C4-2B (cell line): ENCODE measurements at regions not wholly inside any gene's neighbourhood (a gene's known extent, or its start where the extent isn't known, plus 50 kb on each side); places are given as distances from the start of the nearest gene placed in this dataset.

Experiments used
- H3K27ac ChIP-seq: fragments of 450-650 bp; 2 replicates; pipeline ENCODE4 v1.5.1; 2017
- ZFX ChIP-seq: fragments of 450-650 bp; IDR thresholded peaks from 2 replicates; pipeline ENCODE4 v1.6.1; 2017
- TF ChIP-seq, protein P1 (sequence below): fragments of 450-650 bp; conservative IDR thresholded peaks from 2 replicates; pipeline ENCODE4 v1.5.1; 2017; ENCODE audit warnings: mild to moderate bottlenecking

DNA sequence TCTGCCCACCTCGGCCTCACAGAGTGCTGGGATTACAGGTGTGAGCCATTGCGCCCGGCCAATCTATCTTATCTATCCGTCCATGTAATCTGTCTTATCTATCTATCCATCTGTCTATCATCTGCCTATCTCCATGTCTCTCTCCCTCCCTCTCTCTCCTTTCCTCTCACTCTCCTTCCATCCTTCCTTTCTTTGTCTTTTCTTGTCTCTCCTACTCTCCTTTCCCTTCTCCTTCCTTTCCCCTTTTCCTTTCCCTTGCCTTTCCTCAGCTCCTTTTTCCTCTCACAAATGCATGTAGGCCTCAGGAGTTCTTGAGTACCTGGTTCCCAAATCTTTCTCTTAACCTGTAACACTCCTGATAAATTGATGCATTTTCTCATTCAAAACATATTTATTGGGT lies 89.3 kb upstream of the WSCD2 start:
- TF ChIP-seq, protein P1, sequence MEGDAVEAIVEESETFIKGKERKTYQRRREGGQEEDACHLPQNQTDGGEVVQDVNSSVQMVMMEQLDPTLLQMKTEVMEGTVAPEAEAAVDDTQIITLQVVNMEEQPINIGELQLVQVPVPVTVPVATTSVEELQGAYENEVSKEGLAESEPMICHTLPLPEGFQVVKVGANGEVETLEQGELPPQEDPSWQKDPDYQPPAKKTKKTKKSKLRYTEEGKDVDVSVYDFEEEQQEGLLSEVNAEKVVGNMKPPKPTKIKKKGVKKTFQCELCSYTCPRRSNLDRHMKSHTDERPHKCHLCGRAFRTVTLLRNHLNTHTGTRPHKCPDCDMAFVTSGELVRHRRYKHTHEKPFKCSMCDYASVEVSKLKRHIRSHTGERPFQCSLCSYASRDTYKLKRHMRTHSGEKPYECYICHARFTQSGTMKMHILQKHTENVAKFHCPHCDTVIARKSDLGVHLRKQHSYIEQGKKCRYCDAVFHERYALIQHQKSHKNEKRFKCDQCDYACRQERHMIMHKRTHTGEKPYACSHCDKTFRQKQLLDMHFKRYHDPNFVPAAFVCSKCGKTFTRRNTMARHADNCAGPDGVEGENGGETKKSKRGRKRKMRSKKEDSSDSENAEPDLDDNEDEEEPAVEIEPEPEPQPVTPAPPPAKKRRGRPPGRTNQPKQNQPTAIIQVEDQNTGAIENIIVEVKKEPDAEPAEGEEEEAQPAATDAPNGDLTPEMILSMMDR: no peak
- no peak for TF ChIP-seq ZFX

DNA sequence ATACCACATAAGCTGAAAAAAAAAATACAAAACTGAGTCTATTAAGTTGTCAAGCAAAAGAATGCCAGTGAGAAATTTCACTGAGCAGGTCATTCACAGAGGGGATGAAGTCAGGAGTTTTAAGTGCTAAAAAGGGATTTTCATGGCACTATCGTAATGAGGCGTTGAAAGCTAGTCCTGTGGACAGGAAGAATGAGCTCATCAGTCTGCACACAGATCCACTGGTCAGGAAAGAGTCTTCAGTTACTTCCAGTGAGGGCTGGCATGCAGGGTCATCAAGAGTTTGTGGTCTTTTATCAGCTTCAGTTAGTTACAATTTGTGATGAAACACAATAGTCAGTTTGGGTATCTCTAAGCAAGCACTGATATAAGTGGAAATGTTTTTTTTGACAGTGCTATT lies 88.1 kb upstream of the WSCD2 start:
- no peak for TF ChIP-seq ZFX
- TF ChIP-seq, protein P1: no peak
- H3K27ac ChIP-seq: no peak overlapping the region

More for the DNA sequence above, 89.3 kb upstream of the WSCD2 start:
- H3K27ac ChIP-seq: no peak overlapping the region

DNA sequence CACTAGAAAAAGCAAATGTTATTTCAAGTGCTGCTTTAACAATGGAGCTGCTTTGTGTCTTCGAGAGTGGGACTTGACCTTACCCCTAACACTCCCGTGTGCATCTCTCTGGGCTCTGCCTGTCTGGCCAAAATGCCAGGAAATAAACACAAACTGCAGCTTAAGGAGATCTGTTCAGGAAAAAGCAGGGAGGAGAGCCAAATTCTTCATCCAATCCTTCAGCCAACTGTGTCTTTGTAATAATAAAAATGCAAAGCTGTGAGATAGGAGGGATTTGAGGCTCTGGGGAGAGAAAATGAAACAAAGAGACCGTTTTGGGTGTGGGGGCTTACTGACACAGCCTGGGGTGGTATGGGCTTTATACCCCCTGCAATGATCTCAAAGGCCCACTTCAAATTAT lies 85.8 kb upstream of the WSCD2 start:
- TF ChIP-seq, protein P1: no peak
- no peak overlapping the region for H3K27ac ChIP-seq

DNA sequence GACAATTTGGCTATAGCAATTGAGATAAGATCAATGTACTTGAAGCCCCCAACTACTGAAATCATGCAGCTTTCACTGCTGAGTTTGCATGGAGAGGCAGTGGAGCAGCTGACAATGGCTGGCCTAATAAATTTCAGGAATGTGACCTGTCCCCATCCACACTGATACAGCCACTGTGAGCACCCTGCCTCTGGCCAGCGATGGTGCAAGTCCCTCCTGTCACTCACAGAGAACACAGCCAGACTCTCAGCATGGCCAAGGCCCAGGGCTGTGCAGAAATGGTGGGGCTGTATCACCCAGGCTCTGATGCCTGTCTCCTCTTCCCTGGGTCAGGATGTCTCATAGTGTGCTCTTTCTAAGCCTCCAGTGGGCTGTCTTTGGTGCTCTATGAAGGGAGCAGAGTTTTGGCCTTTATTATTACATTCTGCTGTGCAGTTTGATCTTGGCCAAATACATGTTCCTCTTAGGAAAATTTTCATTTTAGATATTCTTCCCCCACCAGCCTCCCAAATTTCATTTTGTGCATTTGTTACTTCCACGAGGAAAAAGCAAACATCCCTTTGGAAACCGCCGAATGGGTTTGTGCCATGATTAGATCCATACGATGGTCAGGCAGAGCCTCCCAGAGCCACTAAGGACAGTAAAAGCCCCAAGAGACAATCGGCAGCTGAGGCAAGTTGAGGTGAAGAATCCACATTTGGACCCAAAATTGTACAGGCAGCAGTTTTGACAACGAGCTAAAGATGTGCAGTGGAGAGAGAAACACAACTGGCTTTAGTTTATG lies 85.1 kb upstream of the WSCD2 start:
- TF ChIP-seq, protein P1: no peak
- TF ChIP-seq ZFX: no peak
- no peak overlapping the region for H3K27ac ChIP-seq

DNA sequence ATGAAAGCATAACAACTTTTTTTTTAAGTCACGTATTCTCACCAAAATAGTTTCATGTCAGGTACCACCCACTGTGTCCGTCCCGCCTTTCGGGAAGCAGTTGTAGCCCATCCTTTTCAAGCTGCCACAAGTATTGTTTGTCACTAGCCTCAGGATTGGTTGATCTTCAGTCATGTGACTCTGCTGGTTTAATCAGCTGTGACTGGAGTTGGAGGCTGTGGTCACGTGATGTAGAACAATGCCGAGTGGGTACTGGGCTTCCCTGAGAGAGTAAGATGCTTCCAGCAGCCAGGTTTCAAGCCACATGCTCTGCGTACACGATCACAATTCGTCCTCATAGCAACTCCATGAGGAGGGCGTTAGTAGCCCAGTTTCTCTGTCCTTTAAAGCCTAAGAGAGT lies 83.0 kb upstream of the WSCD2 start:
- H3K27ac ChIP-seq: no peak overlapping the region
- no peak for TF ChIP-seq ZFX
- TF ChIP-seq, protein P1: no peak

DNA sequence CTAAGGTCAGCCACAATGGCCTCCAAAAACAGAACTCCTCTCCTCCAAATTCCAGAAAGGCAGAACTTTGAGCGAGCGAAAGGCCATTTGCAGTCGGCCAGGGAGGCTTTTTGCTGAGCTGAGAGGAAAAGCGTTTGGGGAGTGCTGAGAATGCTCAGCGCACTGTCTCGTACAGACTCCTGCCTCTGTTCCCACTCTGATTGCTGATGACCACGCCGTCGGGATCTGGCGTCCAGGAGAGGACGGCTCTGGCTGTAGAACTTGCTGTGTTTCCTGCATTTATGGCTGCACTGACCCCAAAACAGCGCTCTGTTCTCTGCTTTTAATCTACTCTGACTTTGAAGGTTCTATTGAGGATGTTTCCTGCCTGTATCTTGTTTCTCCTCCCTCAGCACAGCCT lies 82.4 kb upstream of the WSCD2 start:
- TF ChIP-seq, protein P1: no peak
- no peak for TF ChIP-seq ZFX
- no peak overlapping the region for H3K27ac ChIP-seq

DNA sequence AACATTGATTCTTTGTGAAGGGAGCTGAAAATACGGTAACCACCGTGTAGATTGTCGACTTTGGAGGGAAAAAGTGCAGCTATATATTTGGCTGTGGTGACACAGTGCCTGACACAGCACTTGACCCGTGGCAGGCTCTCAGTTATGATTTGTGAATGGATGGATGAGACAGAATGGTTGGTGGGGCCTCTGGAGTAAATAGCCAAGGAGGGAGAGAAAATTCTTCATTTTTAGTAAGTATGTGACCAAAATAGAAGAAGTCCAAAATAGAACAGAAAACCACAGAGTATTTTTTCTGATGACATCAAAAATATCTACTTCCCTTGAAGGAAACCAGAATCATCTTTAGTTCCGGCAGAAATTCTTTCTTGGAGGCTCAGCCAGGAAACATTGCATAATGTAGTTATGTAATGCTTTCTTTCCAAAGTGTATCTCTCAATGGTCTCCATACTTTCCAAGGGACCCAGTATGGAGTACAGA lies 82.0 kb upstream of the WSCD2 start:
- no peak for TF ChIP-seq ZFX
- TF ChIP-seq, protein P1: no peak
- no peak overlapping the region for H3K27ac ChIP-seq
